ENCODE measurements at regions not wholly inside any gene's neighbourhood (a gene's known extent, or its start where the extent isn't known, plus 50 kb on each side); places are given as distances from the start of the nearest gene placed in this dataset.
"Not testable (repeated sequence)": the region's sequence is repeated elsewhere in the genome, so short reads cannot be mapped to it uniquely, and the experiment has no call there.

DNA sequence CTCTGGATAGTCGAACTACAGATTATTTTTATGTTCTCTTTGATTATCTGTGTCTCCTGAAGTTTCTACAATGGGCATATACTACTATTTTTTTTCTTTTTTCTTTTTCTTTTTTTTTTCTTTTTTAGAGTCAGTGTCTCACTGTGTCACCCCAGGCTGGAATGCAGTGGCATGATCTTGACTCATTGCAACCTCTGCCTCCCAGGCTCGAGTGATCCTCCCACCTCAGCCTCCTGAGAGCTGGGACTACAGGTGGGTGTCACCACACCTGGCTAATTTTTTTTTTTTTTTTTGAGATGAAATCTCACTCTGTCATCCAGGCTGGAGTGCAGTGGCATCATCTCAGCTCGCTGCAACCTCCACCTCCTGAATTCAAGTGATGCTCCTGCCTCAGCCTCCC lies 250.7 kb upstream of the KAZN start:
- in situ Hi-C loops (cut with HindIII; ENCODE audit: low pct_unique_long_range_greater_than_20kb, low sequenced_read_pairs): no loop called here
- no peak for DNase-seq (ENCODE audit: low read depth, low spot score)

GRCh38 chr1:14350197-14350596 lies 248.3 kb upstream of the KAZN start:
- in situ Hi-C loops (cut with HindIII; ENCODE audit: low pct_unique_long_range_greater_than_20kb, low sequenced_read_pairs): no loop called here
- DNase-seq (ENCODE audit: low read depth, low spot score): no peak

DNA sequence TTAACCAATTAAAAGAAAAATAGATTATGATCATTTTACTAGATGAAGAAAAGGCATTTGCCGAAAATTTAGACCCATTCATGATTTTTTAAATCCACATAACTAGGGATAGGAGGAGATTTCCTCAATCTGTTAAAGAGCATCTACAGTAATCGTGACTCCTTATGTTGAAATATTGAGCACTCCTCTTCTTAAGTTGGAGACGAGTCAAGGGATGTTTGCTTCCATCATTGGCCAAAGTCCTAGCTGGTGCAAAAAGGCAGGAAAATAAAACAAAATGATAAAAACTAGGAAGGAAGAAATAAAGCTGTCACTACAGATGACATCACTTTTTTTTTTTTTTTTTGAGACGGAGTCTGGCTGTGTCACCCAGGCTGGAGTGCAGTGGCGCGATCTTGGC lies 245.6 kb upstream of the KAZN start:
- in situ Hi-C loops (cut with HindIII; ENCODE audit: low pct_unique_long_range_greater_than_20kb, low sequenced_read_pairs): no loop called here
- DNase-seq (ENCODE audit: low read depth, low spot score): no peak

GRCh38 chr1:14361005-14361404 lies 237.5 kb upstream of the KAZN start:
- in situ Hi-C loops (cut with HindIII; ENCODE audit: low pct_unique_long_range_greater_than_20kb, low sequenced_read_pairs); DNase-seq (ENCODE audit: low read depth, low spot score): not testable (repeated sequence)

DNA sequence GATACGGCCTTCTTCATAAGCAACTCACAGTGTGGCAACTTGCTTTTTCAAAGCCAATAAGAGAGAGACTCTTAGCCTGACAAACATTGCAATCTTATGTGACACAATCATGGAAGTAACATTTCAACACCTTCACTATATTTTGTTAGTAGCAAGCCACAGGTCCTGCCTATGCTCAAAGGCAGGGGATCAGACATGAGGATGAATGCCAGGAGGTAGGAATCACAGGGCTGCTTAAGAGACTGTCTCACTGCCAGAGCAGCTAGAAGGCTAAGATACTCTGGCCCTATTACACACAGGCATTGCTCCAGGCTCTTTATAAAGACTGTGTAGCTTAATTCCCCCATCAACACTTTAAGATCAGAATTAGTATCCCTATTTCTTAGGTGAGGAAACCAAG lies 236.2 kb upstream of the KAZN start:
- in situ Hi-C loops (cut with HindIII; ENCODE audit: low pct_unique_long_range_greater_than_20kb, low sequenced_read_pairs): no loop called here

DNA sequence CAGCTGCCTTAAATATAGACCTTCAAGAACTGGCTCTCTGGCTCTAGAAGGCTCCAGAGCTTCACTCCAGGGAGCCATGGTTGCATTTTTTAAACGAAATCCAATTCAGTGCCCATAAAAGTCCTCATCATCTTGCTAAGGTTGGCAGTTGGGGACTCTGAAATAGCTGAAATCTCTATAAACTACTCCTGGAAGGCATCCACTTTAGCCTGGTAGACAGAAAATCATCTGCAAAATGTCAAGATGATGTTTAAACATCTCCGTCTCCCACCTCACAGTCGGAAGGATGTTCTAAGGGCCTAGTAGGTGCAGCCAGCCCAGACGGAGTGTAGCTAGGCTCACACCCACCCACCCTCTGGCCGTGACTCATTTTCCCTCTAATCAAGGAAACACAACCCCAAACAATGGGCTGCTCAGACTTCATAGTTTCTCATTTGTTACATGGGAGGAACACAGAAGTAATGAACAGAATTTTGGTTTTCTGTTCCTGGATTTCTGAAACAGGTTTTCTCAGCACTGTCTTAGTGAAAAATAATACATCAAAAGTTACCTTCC lies 235.4 kb upstream of the KAZN start:
- no peak for DNase-seq (ENCODE audit: low read depth, low spot score)
- in situ Hi-C loops (cut with HindIII; ENCODE audit: low pct_unique_long_range_greater_than_20kb, low sequenced_read_pairs): no loop called here

More for the DNA sequence above, 236.2 kb upstream of the KAZN start:
- DNase-seq (ENCODE audit: low read depth, low spot score): no peak

- DNase-seq (ENCODE audit: low read depth, low spot score): peak; percentile 6
- in situ Hi-C loops (cut with HindIII; ENCODE audit: low pct_unique_long_range_greater_than_20kb, low sequenced_read_pairs): no loop called here
Measured at GRCh38 chr1:14363707-14364413, 234.6 kb upstream of the KAZN start.

DNA sequence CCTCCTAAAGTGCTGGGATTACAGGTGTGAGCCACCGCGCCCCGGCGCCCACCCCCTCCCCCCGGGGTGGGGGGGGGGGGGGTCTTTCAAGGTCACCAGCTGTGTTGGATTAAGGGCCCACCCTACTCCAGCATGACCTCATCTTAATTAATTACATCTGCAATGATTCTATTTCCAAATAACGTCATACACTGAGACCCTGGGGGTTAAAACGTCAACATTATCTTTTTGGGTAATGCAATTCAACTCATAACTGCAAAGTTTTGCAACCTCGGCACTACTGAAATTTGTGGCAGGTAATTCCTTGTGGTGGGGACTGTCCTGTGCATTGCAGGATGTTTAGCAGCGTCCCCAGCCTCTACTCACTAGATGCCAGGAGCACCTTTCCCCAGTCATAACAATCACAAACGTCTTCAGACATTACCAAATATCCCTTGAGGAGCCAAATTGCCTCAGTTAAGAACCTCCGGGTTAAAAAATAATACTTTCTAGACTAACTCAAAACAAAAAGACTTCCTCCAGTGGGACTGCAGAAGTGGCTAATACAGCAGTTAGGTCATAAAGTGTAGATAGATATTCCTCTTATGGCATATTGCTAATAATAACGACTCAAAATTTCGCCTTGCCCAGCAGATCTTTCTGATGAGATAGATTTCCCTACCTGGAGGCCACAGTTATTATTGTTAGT lies 233.0 kb upstream of the KAZN start:
- in situ Hi-C loops (cut with HindIII; ENCODE audit: low pct_unique_long_range_greater_than_20kb, low sequenced_read_pairs): no loop called here
- DNase-seq (ENCODE audit: low read depth, low spot score): no peak

DNA sequence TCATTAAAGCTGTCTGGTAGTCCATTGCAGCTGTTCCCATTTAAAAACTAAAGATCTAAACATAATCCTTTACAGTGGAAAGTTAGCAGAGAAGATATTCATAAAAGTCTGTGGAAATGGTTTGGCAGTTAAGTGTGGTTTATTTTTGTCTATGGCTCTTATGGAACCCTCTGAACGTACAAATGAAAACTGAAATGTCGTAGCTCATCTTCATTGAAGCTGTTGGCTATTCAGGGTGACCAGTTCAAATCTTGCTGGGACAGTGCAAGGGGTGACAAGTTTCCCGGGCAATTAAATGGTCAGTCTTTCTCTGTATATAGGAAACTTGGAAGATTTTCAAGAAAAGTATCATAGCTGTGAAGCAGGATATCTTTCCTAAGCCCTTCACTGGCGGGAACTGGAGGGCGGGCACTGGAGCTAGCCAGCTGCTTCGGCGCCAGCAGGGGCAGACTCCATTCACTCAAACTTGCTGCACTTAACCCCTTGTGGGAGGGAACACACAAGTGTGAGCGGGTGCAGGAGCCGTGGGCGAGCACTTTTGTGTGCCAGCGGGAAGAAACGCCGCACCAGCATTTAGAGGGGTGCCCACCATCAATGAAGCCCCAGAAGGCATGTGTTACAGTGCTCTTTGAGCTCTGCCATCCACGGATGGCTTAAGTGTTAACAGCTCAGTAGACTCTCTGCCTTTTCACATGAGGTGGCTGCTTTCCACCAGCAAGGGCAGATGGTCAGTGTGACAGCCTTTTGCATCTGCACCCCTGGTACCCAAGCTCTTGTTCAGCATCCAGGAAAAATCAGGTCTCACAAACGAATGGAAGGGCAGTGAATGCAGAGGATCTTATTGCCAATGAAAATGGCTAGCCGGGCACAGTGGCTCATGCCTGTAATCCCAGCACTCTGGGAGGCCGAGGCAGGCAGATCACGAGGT lies 232.1 kb upstream of the KAZN start:
- DNase-seq (ENCODE audit: low read depth, low spot score): peak; percentile 16
- in situ Hi-C loops (cut with HindIII; ENCODE audit: low pct_unique_long_range_greater_than_20kb, low sequenced_read_pairs): no loop called here

- in situ Hi-C loops (cut with HindIII; ENCODE audit: low pct_unique_long_range_greater_than_20kb, low sequenced_read_pairs): no loop called here
- no peak for DNase-seq (ENCODE audit: low read depth, low spot score)
Measured at GRCh38 chr1:14367451-14367850, 231.0 kb upstream of the KAZN start.

GRCh38 chr1:14369526-14370213 lies 228.8 kb upstream of the KAZN start:
- no peak for DNase-seq (ENCODE audit: low read depth, low spot score)
- in situ Hi-C loops (cut with HindIII; ENCODE audit: low pct_unique_long_range_greater_than_20kb, low sequenced_read_pairs): no loop called here

DNA sequence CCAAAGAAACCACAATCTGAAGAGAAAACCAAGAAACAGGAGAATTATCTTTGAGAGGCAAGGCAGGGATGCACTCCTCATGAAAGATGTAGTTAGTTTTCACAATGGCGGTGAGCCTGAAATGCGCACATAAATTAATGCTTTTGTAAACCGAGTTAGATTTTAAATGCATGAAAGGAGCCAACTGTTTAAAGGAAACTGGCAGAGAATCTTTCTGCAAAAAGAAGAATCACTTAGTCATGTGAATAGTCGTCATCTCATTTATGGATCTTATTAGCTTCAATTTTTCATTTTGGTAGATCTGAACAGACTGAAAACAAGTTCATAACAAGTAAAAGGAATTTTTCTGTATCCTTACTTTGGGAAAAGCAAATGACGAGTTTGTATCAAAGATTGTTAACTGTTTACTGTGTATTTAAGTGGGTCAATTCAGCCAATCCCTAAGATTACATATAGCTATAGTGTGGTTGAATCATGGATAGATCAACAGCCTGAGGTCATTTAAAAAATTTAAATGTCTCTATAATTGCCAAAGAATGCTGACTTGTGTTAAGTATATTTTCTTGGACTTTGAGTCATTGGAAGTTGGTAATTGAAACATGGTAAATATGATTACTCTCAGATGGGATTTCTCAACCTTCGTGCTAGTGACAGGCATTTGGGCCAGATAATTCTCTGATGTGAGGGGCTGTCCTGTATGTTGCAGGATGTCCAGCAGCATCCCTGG lies 226.6 kb upstream of the KAZN start:
- in situ Hi-C loops (cut with HindIII; ENCODE audit: low pct_unique_long_range_greater_than_20kb, low sequenced_read_pairs): no loop called here

DNA sequence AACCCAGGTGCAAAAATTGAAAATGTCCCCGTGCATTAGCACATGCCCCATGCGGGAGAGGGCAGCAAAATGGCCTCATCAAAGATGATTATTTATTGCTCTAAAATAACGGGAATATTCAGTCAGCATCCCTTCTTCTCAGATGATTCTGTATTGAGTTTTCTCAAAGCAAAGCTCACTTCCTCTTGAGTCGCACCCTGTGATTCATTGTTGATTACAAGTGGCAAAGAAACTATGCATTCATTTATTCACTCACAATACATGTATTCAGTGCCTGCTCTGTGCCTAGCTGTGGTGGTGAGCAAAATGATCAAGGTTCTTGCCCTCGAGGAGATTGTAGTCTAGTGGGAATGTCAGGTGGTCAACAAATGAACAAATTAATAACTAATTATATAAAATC lies 226.0 kb upstream of the KAZN start:
- no peak for DNase-seq (ENCODE audit: low read depth, low spot score)
- in situ Hi-C loops (cut with HindIII; ENCODE audit: low pct_unique_long_range_greater_than_20kb, low sequenced_read_pairs): no loop called here

More for the DNA sequence above, 226.6 kb upstream of the KAZN start:
- no peak for DNase-seq (ENCODE audit: low read depth, low spot score)

- DNase-seq (ENCODE audit: low read depth, low spot score): no peak
- in situ Hi-C loops (cut with HindIII; ENCODE audit: low pct_unique_long_range_greater_than_20kb, low sequenced_read_pairs): no loop called here
Measured at GRCh38 chr1:14373081-14373758, 225.3 kb upstream of the KAZN start.

DNA sequence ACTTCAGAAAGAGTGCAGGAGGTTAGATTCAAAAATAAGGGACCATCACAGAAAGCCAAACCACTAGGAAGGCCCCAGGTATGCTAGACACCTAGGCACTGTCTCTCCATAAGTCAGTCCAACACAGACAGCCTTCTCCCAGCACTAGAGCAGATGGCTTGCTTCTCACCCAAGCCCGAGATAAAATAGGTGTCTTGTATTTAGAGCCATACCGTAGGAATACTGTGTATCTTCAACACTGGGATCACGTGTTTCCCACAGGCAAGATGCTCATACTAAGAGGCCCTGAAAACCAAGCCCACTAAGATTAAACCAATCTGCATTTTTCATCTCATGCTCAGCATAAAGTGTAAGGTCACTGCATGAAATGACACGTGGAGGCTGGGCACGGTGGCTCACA lies 223.3 kb upstream of the KAZN start:
- no peak for DNase-seq (ENCODE audit: low read depth, low spot score)
- in situ Hi-C loops (cut with HindIII; ENCODE audit: low pct_unique_long_range_greater_than_20kb, low sequenced_read_pairs): no loop called here

DNA sequence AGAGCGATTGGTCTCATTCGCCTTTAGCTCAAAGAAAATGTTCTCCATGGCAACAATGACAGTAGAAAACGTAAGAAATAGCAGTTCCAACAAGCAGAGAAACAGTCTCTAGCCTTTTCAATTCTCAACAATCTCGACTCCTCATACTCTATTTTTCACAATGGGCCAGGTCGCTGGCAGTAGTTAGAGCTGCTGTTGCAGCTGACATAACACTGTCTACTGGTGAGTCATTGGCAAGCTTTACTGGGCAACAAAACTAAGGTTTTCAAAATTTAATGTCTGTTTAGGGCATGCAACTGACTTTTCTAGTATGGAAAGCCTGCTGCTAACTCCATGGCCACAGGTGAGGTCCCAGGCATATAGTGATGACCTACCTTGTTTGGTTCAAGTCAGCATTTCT lies 221.1 kb upstream of the KAZN start:
- in situ Hi-C loops (cut with HindIII; ENCODE audit: low pct_unique_long_range_greater_than_20kb, low sequenced_read_pairs): no loop called here

More for the DNA sequence above, 221.1 kb upstream of the KAZN start:
- no peak for DNase-seq (ENCODE audit: low read depth, low spot score)
